Activated naive CD8-positive, alpha-beta T cell treated with anti-CD3 and anti-CD28 coated beads, Interleukin-2, amount 50 U/mL, for 24 hours (primary cell): ENCODE measurements at regions not wholly inside any gene's neighbourhood (a gene's known extent, or its start where the extent isn't known, plus 50 kb on each side); places are given as distances from the start of the nearest gene placed in this dataset.

Experiments
- ATAC-seq: fragments of 150-1000 bp; cut with Tn5 transposase; one replicate; pipeline ENCODE4 v1.10.0; 2021
- DNase-seq: peaks from one replicate; pipeline ENCODE4 v3.0.0; 2021
- H3K27ac Mint-ChIP-seq: one replicate; pipeline ENCODE4 v1.8.0; 2021; ENCODE audit warnings: mild to moderate bottlenecking, mixed read lengths
- H3K27me3 Mint-ChIP-seq: one replicate; pipeline ENCODE4 v1.8.0; 2021; ENCODE audit warnings: mixed read lengths
- H3K36me3 Mint-ChIP-seq: one replicate; pipeline ENCODE4 v1.8.0; 2021; ENCODE audit warnings: low read depth, mixed read lengths
- H3K4me1 Mint-ChIP-seq: one replicate; pipeline ENCODE4 v1.8.0; 2021; ENCODE audit warnings: mixed read lengths
- H3K4me3 Mint-ChIP-seq: one replicate; pipeline ENCODE4 v1.8.0; 2021; ENCODE audit warnings: mild to moderate bottlenecking, moderate library complexity, mixed read lengths
- H3K9me3 Mint-ChIP-seq: one replicate; pipeline ENCODE4 v1.8.0; 2021; ENCODE audit warnings: mixed read lengths

DNA sequence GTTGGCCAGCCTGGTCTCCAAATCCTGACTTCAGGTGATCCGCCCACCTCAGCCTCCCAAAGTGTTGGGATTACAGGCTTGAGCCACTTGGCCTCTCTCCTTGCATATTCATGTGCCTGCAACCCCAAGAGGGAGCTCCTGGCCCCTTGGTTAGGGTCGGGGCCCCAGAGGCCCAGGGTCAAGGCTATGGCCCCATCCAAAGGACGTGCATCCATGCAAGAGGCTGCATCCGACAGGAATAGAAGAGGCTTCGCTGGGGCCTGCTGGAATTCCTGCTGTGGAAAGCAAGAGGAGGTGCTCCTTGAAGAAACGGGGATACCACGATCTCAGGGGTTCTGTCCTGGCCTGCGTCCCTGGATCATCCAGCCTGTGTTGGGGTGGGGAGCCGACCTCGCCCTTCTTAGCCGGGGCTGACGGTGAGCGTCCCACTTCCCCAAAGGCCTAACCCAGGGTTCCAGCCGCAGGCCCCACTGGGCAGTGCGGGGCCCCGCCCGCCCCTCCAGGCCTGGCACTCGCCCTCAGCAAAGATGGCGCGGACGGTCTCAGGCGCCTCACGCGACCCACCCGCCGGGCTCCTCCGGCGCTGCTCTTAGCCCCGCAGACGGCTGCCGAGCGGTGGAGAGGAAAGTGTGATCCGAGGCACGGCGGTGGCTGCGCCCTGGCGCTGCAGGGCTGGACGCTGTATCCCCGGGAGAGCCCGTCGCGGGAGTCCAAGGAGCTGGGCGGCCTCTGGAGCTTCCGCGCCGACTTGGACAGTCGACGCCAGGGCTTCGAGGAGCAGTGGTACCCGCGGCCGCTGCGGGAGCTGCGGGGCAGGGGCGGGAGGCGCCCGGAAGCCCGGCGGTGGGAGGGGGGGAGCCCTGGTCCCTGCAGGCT lies 54.7 kb downstream of the ZNF727 start:
- H3K4me1 Mint-ChIP-seq = no peaks in the 10 kb centered on the region
- no peak for ATAC-seq
- peaks cover 1% of the 10 kb centered on the region for H3K36me3 Mint-ChIP-seq
- H3K4me3 Mint-ChIP-seq = no peak overlapping the region
- no peaks in the 10 kb centered on the region for H3K27me3 Mint-ChIP-seq
- no peak overlapping the region for H3K27ac Mint-ChIP-seq
- H3K9me3 Mint-ChIP-seq = peaks cover 8% of the 10 kb centered on the region
- no peak for DNase-seq

DNA sequence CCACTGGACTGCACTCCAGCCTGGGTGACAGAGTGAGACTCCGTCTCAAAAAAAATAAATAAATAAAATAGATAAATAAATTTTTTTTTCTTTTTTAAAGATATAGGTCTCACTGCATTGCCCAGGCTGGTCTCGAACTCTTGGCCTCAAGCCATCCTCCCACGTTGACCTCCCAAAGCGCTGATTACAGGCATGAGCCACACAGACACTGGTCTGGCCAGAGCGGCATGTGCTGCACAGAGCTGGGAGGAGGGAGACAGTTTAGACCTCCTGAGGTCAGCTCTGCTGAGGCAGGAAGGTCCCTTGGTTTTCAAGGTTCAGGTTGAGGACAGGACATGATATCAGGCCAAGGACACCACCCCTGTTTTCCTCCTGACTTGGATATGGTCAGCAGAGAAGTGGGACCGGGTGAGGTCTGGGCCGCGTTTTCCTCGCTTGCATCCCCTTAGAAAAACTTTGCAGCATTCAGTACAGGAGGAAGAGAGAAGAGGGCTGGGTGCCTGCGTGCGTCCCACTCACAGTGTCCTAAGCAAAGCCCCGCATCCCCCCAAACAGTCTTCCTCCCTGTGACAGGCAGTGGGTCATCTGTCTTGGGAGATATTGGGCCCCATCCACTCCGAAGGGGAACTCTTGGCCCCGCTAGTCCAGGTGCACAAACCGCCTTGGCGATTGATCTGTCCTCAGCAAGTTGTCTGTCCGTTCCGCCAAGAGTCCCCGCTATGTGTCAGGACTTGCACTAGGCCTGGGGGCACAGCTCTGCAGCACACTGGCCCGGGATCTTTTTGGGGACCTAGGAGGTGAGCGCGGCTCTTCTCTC lies 56.1 kb downstream of the ZNF727 start:
- Mint-ChIP-seq H3K27me3 (no peaks in the 10 kb centered on the region), H3K4me3 (no peak overlapping the region), H3K9me3 (peaks cover 8% of the 10 kb centered on the region), H3K27ac (no peak overlapping the region), H3K36me3 (peaks cover 1% of the 10 kb centered on the region), H3K4me1 (no peaks in the 10 kb centered on the region)
- ATAC-seq (no peak), DNase-seq (no peak)

DNA sequence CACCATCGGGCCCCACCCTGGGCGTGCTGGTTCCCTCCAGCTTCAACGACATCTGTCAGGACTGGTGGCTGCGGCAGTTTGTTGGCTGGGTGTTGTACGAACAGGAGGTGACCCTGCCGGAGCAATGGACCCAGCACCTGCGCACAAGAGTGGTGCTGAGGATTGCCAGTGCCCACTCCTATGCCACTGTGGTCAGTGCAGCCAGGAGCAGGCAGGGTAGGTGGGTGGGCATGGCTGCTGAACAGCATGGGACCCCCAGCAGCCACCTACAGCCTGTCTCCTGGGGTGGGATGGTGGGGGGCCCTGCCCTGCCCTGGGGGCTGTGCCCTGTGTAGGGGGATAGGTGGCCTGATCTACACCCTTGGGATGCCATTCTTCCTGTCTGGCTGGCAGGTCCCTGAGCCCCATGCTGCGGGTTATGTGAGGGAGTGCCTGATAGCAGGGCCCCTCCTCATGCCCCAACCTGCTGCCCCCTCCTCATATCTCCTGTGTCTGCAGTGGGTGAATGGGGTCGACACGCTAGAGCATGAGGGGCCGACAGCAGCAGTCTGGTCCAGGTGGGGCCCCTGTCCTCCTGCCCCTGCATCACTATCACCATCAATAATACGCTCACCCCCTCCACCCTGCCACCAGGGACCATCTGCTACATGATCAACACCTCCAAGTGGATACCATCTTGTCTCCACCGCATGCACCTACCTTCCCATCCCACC lies 56.9 kb downstream of the ZNF727 start:
- Mint-ChIP-seq H3K4me1 (no peaks in the 10 kb centered on the region), H3K36me3 (no peaks in the 10 kb centered on the region), H3K9me3 (peaks cover 8% of the 10 kb centered on the region), H3K27ac (no peak overlapping the region), H3K4me3 (no peak overlapping the region), H3K27me3 (no peaks in the 10 kb centered on the region)
- no peak for DNase-seq
- no peak for ATAC-seq

DNA sequence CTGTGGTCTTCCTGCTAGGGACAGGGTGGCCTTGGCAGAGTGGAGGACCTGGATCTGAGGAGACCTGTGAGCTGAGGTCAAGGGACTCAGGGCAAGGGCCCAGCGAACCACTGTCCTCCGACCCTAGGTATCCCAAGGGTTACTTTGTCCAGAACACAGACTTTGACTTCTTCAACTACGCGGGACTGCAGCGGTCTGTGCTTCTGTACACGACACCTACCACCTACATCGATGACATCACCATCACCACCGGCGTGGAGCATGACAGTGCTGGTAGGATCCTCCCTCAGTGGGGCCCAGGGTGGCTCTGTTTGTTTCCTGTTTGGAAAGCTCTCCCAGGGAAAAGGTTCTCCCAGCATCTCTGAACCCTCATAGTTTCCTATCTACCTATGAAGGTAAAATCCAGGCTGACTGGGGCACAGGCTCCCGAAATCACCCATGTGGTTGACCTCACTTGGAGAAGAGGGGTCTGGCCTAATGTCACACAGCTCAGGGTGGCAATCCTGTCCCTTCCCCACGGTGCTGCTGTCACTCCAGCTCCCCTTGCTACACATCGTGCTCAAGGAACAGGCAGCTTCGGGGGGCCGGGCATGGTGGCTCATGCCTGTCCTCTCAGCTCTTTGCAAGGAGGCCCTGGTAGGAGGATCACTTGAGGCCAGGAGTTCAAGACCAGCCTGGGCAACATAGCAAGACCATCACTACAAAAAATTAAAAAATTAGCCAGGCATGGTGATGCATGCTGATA lies 57.6 kb downstream of the ZNF727 start:
- no peak overlapping the region for H3K27ac Mint-ChIP-seq
- no peaks in the 10 kb centered on the region for H3K27me3 Mint-ChIP-seq
- H3K36me3 Mint-ChIP-seq = no peaks in the 10 kb centered on the region
- no peaks in the 10 kb centered on the region for H3K4me1 Mint-ChIP-seq
- no peak overlapping the region for H3K4me3 Mint-ChIP-seq
- no peak for ATAC-seq
- H3K9me3 Mint-ChIP-seq = peaks cover 7% of the 10 kb centered on the region
- DNase-seq = no peak

- H3K27ac Mint-ChIP-seq = no peak overlapping the region
- DNase-seq (no peak), ATAC-seq (no peak)
- no peak overlapping the region for H3K4me3 Mint-ChIP-seq
- no peaks in the 10 kb centered on the region for H3K4me1 Mint-ChIP-seq
- H3K27me3 Mint-ChIP-seq = no peaks in the 10 kb centered on the region
- H3K36me3 Mint-ChIP-seq = no peaks in the 10 kb centered on the region
- H3K9me3 Mint-ChIP-seq = peaks cover 11% of the 10 kb centered on the region
Measured at GRCh38 chr7:64113981-64114380, 68.7 kb downstream of the ZNF727 start.

DNA sequence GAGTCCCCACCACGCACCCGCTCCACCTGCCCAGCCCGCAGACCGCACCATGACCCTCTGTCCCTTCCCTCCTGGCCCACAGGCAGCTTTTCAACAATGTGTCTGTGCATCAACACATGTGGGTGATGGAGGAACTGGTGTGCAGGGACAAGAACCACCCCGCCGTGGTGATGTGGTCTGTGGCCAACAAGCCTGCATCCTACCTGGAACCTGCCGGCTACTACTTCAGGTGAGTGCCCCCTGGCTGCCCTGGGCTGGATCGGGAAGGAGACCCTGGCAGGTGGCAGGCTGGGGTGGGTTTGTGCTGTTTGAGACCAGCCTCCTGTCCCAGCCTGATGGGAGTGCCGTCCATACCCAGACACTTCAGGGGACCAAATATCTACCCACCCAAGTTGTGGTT lies 69.6 kb downstream of the ZNF727 start:
- H3K36me3 Mint-ChIP-seq = no peaks in the 10 kb centered on the region
- no peak for DNase-seq

GRCh38 chr7:64131696-64132095 lies 75.3 kb upstream of the ZNF735 start:
- Mint-ChIP-seq H3K36me3 (peaks cover 7% of the 10 kb centered on the region), H3K4me3 (no peak overlapping the region), H3K27me3 (no peaks in the 10 kb centered on the region), H3K27ac (no peak overlapping the region), H3K9me3 (peaks cover 58% of the 10 kb centered on the region), H3K4me1 (no peaks in the 10 kb centered on the region)
- DNase-seq = no peak
- ATAC-seq = no peak

More for the DNA sequence above, 69.6 kb downstream of the ZNF727 start:
- Mint-ChIP-seq H3K4me3 (no peak overlapping the region), H3K4me1 (no peaks in the 10 kb centered on the region), H3K27me3 (no peaks in the 10 kb centered on the region), H3K9me3 (peaks cover 11% of the 10 kb centered on the region), H3K27ac (no peak overlapping the region)
- ATAC-seq = no peak
